ENCODE measurements at regions not wholly inside any gene's neighbourhood (a gene's known extent, or its start where the extent isn't known, plus 50 kb on each side); places are given as distances from the start of the nearest gene placed in this dataset.
A peak's percentile ranks its signal among the peaks of the same experiment; 100 is the strongest.

GRCh38 chr10:78838141-78838657 is 230.6 kb upstream of the ZMIZ1 start:
- H3K4me3 ChIP-seq (ENCODE audit: low read depth, low read length) = no peak overlapping the region
- peak; percentile 32 for DNase-seq (ENCODE audit: low read depth)
- TF ChIP-seq CTCF (IDR thresholded peaks at IDR 0.05; ENCODE audit: low read depth, low read length, missing control alignments) = no peak
- in situ Hi-C loops (cut with HindIII; ENCODE audit: low sequenced_read_pairs) = no loop called here

- TF ChIP-seq CTCF (IDR thresholded peaks at IDR 0.05; ENCODE audit: low read depth, low read length, missing control alignments) = no peak
- in situ Hi-C loops (cut with HindIII; ENCODE audit: low sequenced_read_pairs) = no loop called here
- DNase-seq (ENCODE audit: low read depth) = no peak
- H3K4me3 ChIP-seq (ENCODE audit: low read depth, low read length) = no peak overlapping the region
Observed at GRCh38 chr10:78843495-78843894, 225.3 kb upstream of the ZMIZ1 start.

- TF ChIP-seq CTCF (IDR thresholded peaks at IDR 0.05; ENCODE audit: low read depth, low read length, missing control alignments) = peak; percentile 18
- no peak for DNase-seq (ENCODE audit: low read depth)
- H3K4me3 ChIP-seq (ENCODE audit: low read depth, low read length) = no peak overlapping the region
- in situ Hi-C loops (cut with HindIII; ENCODE audit: low sequenced_read_pairs) = no loop called here
Observed at GRCh38 chr10:78844960-78845607, 223.7 kb upstream of the ZMIZ1 start.

- H3K4me3 ChIP-seq (ENCODE audit: low read depth, low read length) = no peak overlapping the region
- in situ Hi-C loops (cut with HindIII; ENCODE audit: low sequenced_read_pairs) = no loop called here
- no peak for DNase-seq (ENCODE audit: low read depth)
- TF ChIP-seq CTCF (IDR thresholded peaks at IDR 0.05; ENCODE audit: low read depth, low read length, missing control alignments) = no peak
Observed at GRCh38 chr10:78846071-78846470, 222.7 kb upstream of the ZMIZ1 start.

- H3K4me3 ChIP-seq (ENCODE audit: low read depth, low read length) = no peak overlapping the region
- in situ Hi-C loops (cut with HindIII; ENCODE audit: low sequenced_read_pairs) = no loop called here
- no peak for TF ChIP-seq CTCF (IDR thresholded peaks at IDR 0.05; ENCODE audit: low read depth, low read length, missing control alignments)
- DNase-seq (ENCODE audit: low read depth) = no peak
Observed at GRCh38 chr10:78846760-78847159, 222.0 kb upstream of the ZMIZ1 start.

- no peak for DNase-seq (ENCODE audit: low read depth)
- in situ Hi-C loops (cut with HindIII; ENCODE audit: low sequenced_read_pairs) = no loop called here
- H3K4me3 ChIP-seq (ENCODE audit: low read depth, low read length) = no peak overlapping the region
- no peak for TF ChIP-seq CTCF (IDR thresholded peaks at IDR 0.05; ENCODE audit: low read depth, low read length, missing control alignments)
Observed at GRCh38 chr10:78847485-78847884, 221.3 kb upstream of the ZMIZ1 start.
